HG03108 (cell line): ENCODE measurements at regions not wholly inside any gene's neighbourhood (a gene's known extent, or its start where the extent isn't known, plus 50 kb on each side); places are given as distances from the start of the nearest gene placed in this dataset.
"Not testable (repeated sequence)": the region's sequence is repeated elsewhere in the genome, so short reads cannot be mapped to it uniquely, and the experiment has no call there.

Experiments used
- ATAC-seq: cut with Tn5 transposase; IDR thresholded peaks from one replicate; pipeline ENCODE4 v1.9.1; 2021; ENCODE audit warnings: moderate library complexity; ENCODE audit not compliant: unreplicated experiment

- ATAC-seq, result no peak
Observed at GRCh38 chr5:142542078-142542477, 143.8 kb downstream of the FGF1 start.

- no peak for ATAC-seq
Observed at GRCh38 chr5:142540922-142541422, 144.9 kb downstream of the FGF1 start.

GRCh38 chr5:142539154-142539740 lies 146.6 kb downstream of the FGF1 start:
- ATAC-seq, result no peak

GRCh38 chr5:142537938-142538337 lies 148.0 kb downstream of the FGF1 start:
- no peak for ATAC-seq

GRCh38 chr5:142532781-142533176 lies 153.1 kb downstream of the FGF1 start:
- ATAC-seq, result no peak

- ATAC-seq, result no peak
Observed at GRCh38 chr5:142531977-142532780, 153.7 kb downstream of the FGF1 start.

GRCh38 chr5:142530904-142531303 lies 155.0 kb downstream of the FGF1 start:
- ATAC-seq, result no peak

GRCh38 chr5:142529626-142530278 lies 156.1 kb downstream of the FGF1 start:
- ATAC-seq, result no peak

- ATAC-seq, result no peak
Observed at GRCh38 chr5:142527664-142528295, 158.1 kb downstream of the FGF1 start.

- no peak for ATAC-seq
Observed at GRCh38 chr5:142527234-142527633, 158.7 kb downstream of the FGF1 start.

GRCh38 chr5:142522983-142523382 lies 162.9 kb downstream of the FGF1 start:
- no peak for ATAC-seq

- ATAC-seq, result no peak
Observed at GRCh38 chr5:142521706-142522105, 164.2 kb downstream of the FGF1 start.

- no peak for ATAC-seq
Observed at GRCh38 chr5:142520885-142521284, 165.0 kb downstream of the FGF1 start.

GRCh38 chr5:142519913-142520312 lies 166.0 kb downstream of the FGF1 start:
- ATAC-seq, result not testable (repeated sequence)

GRCh38 chr5:142517840-142518239 lies 168.1 kb downstream of the FGF1 start:
- no peak for ATAC-seq

- no peak for ATAC-seq
Observed at GRCh38 chr5:142516732-142517131, 169.2 kb downstream of the FGF1 start.

- no peak for ATAC-seq
Observed at GRCh38 chr5:142515036-142515435, 170.9 kb downstream of the FGF1 start.

- ATAC-seq, result no peak
Observed at GRCh38 chr5:142514196-142514595, 171.7 kb downstream of the FGF1 start.

- ATAC-seq, result no peak
Observed at GRCh38 chr5:142512043-142513042, 173.5 kb downstream of the FGF1 start.

GRCh38 chr5:142511358-142511757 lies 174.5 kb downstream of the FGF1 start:
- no peak for ATAC-seq
